Neural cell (in vitro differentiated cells): ENCODE measurements at regions not wholly inside any gene's neighbourhood (a gene's known extent, or its start where the extent isn't known, plus 50 kb on each side); places are given as distances from the start of the nearest gene placed in this dataset.

Experiments
- H2AFZ ChIP-seq: fragments of 200-600, 300-800 bp; sonication (generic), shearing (Covaris generic); 2 replicates; pipeline ENCODE4 v1.6.0; 2014; ENCODE audit warnings: low read depth, mild to moderate bottlenecking, antibody characterized with exemption, low read length, moderate library complexity
- H3F3A ChIP-seq: fragments of 200-600 bp; shearing (Covaris generic); 2 replicates; pipeline ENCODE4 v1.6.1; 2016; ENCODE audit warnings: mild to moderate bottlenecking, moderate library complexity, mixed read lengths, antibody characterized with exemption, low read length; ENCODE audit not compliant: insufficient read depth, poor library complexity, severe bottlenecking
- H3K27ac ChIP-seq: fragments of 200-600, 300-800 bp; sonication (generic), shearing (Covaris generic); 2 replicates; pipeline ENCODE4 v1.5.1; 2014; ENCODE audit warnings: mild to moderate bottlenecking, low read length, moderate library complexity
- H3K27me3 ChIP-seq: fragments of 300-800, 200-600 bp; sonication (generic), shearing (Covaris generic); 2 replicates; pipeline ENCODE4 v1.6.0; 2014; ENCODE audit warnings: mild to moderate bottlenecking, low read depth, low read length, moderate library complexity; ENCODE audit not compliant: insufficient read depth
- H3K36me3 ChIP-seq: fragments of 300-800, 200-600 bp; sonication (generic), shearing (Covaris generic); 2 replicates; pipeline ENCODE4 v1.5.1; 2014; ENCODE audit warnings: mild to moderate bottlenecking, antibody characterized with exemption, low read length, moderate library complexity; ENCODE audit not compliant: insufficient read depth
- H3K4me2 ChIP-seq: fragments of 300-800, 200-600 bp; sonication (generic), shearing (Covaris generic); 2 replicates; pipeline ENCODE4 v1.6.0; 2014; ENCODE audit warnings: mild to moderate bottlenecking, low read length
- H3K4me3 ChIP-seq: fragments of 300-800, 200-600 bp; sonication (generic), shearing (Covaris generic); 2 replicates; pipeline ENCODE4 v1.5.1; 2014; ENCODE audit warnings: mild to moderate bottlenecking, low read length, moderate library complexity
- H3K79me2 ChIP-seq: fragments of 200-600 bp; shearing (Covaris generic); replicated peaks from 2 replicates; pipeline ENCODE4 v1.6.0; 2014; ENCODE audit warnings: mild to moderate bottlenecking, low read length, moderate library complexity; ENCODE audit not compliant: insufficient read depth
- H3K9ac ChIP-seq: fragments of 300-800, 200-600 bp; sonication (generic), shearing (Covaris generic); 2 replicates; pipeline ENCODE4 v1.6.1; 2016; ENCODE audit warnings: mild to moderate bottlenecking, low read length, mixed read lengths
- H3K9me2 ChIP-seq: fragments of 200-600 bp; shearing (Covaris generic); 2 replicates; pipeline ENCODE4 v1.6.1; 2016; ENCODE audit warnings: mild to moderate bottlenecking, low read length, mixed read lengths; ENCODE audit not compliant: insufficient read depth
- H3K9me3 ChIP-seq: fragments of 200-600, 300-800 bp; sonication (generic), shearing (Covaris generic); 2 replicates; pipeline ENCODE4 v1.6.1; 2016; ENCODE audit warnings: mild to moderate bottlenecking, mixed run types, low read length, moderate library complexity, mixed read lengths
- H4K20me1 ChIP-seq: fragments of 200-600 bp; shearing (Covaris generic); 2 replicates; pipeline ENCODE4 v1.6.1; 2016; ENCODE audit warnings: mild to moderate bottlenecking, mixed run types; ENCODE audit not compliant: insufficient read depth
- CTCF ChIP-seq: fragments of 450-650 bp; IDR thresholded peaks from 2 replicates; pipeline ENCODE4 v1.5.1; 2014; ENCODE audit warnings: antibody characterized with exemption, mild to moderate bottlenecking, moderate library complexity; ENCODE audit not compliant: poor library complexity, severe bottlenecking
- EP300 ChIP-seq: fragments of 450-650 bp; conservative IDR thresholded peaks from 2 replicates; pipeline ENCODE4 v1.6.1; 2014; ENCODE audit warnings: antibody characterized with exemption, mild to moderate bottlenecking, moderate library complexity; ENCODE audit not compliant: poor library complexity, severe bottlenecking
- EZH2 ChIP-seq: fragments of 200-600, 300-800 bp; shearing (Covaris generic), sonication (generic); IDR thresholded peaks from 2 replicates; pipeline ENCODE4 v1.6.1; 2014; ENCODE audit warnings: antibody characterized with exemption, low read length, borderline replicate concordance, mild to moderate bottlenecking; ENCODE audit not compliant: insufficient read depth, poor library complexity, severe bottlenecking
- MXI1 ChIP-seq: fragments of 450-650 bp; conservative IDR thresholded peaks from 2 replicates; pipeline ENCODE4 v1.6.1; 2014; ENCODE audit warnings: antibody characterized with exemption, mild to moderate bottlenecking; ENCODE audit not compliant: poor library complexity, severe bottlenecking
- POLR2AphosphoS5 ChIP-seq: IDR thresholded peaks from 2 replicates; pipeline ENCODE4 v1.6.1; 2012
- RAD21 ChIP-seq: fragments of 450-650 bp; conservative IDR thresholded peaks from 2 replicates; pipeline ENCODE4 v1.6.1; 2014; ENCODE audit warnings: antibody characterized with exemption, mild to moderate bottlenecking, moderate library complexity
- REST ChIP-seq: IDR thresholded peaks from 2 replicates; pipeline ENCODE4 v1.6.1; 2012; ENCODE audit warnings: borderline replicate concordance
- SMC3 ChIP-seq: fragments of 450-650 bp; conservative IDR thresholded peaks from 2 replicates; pipeline ENCODE4 v1.6.1; 2014; ENCODE audit warnings: antibody characterized with exemption, mild to moderate bottlenecking, moderate library complexity; ENCODE audit not compliant: poor library complexity
- TAF1 ChIP-seq: IDR thresholded peaks from 2 replicates; pipeline ENCODE4 v1.6.1; 2012; ENCODE audit warnings: low read depth

- Histone ChIP-seq H2AFZ (no peak overlapping the region), H3K9me3 (no peaks in the 10 kb centered on the region), H3K9ac (no peak overlapping the region), H3F3A (no peaks in the 10 kb centered on the region), H3K27ac (no peak overlapping the region), H3K27me3 (no peaks in the 10 kb centered on the region), H3K36me3 (no peaks in the 10 kb centered on the region), H3K4me3 (no peak overlapping the region), H4K20me1 (no peaks in the 10 kb centered on the region), H3K9me2 (no peaks in the 10 kb centered on the region), H3K4me2 (no peak overlapping the region), H3K79me2 (no peaks in the 10 kb centered on the region)
- TF ChIP-seq POLR2AphosphoS5 (no peak), SMC3 (no peak), EP300 (no peak), REST (no peak), EZH2 (no peak), RAD21 (no peak), CTCF (no peak), MXI1 (no peak), TAF1 (no peak)
Observed at GRCh38 chr6:66032626-66033025, 325.6 kb upstream of the EYS start.

- H3K4me3 ChIP-seq = no peak overlapping the region
- H2AFZ ChIP-seq = no peak overlapping the region
- H3K4me2 ChIP-seq = no peak overlapping the region
- no peaks in the 10 kb centered on the region for H3K9me2 ChIP-seq
- H3F3A ChIP-seq = no peaks in the 10 kb centered on the region
- no peaks in the 10 kb centered on the region for H3K36me3 ChIP-seq
- H3K9me3 ChIP-seq = no peaks in the 10 kb centered on the region
- TF ChIP-seq EZH2 (no peak), EP300 (no peak), MXI1 (no peak), RAD21 (no peak), SMC3 (no peak), REST (no peak), TAF1 (no peak), CTCF (no peak)
- H3K79me2 ChIP-seq = no peaks in the 10 kb centered on the region
- H3K27me3 ChIP-seq = no peaks in the 10 kb centered on the region
- no peaks in the 10 kb centered on the region for H4K20me1 ChIP-seq
- H3K9ac ChIP-seq = no peak overlapping the region
- no peak overlapping the region for H3K27ac ChIP-seq
Observed at GRCh38 chr6:66029391-66029790, 322.4 kb upstream of the EYS start.
